Bronchial epithelial cell (primary cell): ENCODE measurements at regions not wholly inside any gene's neighbourhood (a gene's known extent, or its start where the extent isn't known, plus 50 kb on each side); places are given as distances from the start of the nearest gene placed in this dataset.

Experiments used
- DNase-seq: peaks from one replicate; pipeline ENCODE4 v3.0.0-alpha.2; 2010; ENCODE audit warnings: low read depth
- FAIRE-seq: peaks from 2 replicates; lab custom pipeline; 2011; peaks lifted over from hg19 to GRCh38; lab: Jason Lieb, UNC
- H3K27me3 ChIP-seq: 2 replicates; pipeline ENCODE4 v1.5.1; 2011; ENCODE audit warnings: low read length; ENCODE audit not compliant: control insufficient read depth, insufficient read depth
- H3K36me3 ChIP-seq: 2 replicates; pipeline ENCODE4 v1.5.1; 2011; ENCODE audit warnings: low read length; ENCODE audit not compliant: control insufficient read depth, insufficient read depth
- H3K4me3 ChIP-seq: 2 replicates; pipeline ENCODE4 v1.5.1; 2011; ENCODE audit warnings: mild to moderate bottlenecking, low read depth, low read length, control low read depth
- CTCF ChIP-seq: IDR thresholded peaks from 2 replicates; pipeline ENCODE4 v1.5.1; 2011; ENCODE audit warnings: mild to moderate bottlenecking, moderate library complexity, low read length, control low read depth, inconsistent platforms; ENCODE audit not compliant: insufficient read depth, severe bottlenecking

GRCh38 chr2:200222791-200223190, 83.7 kb upstream of the SPATS2L start:
- TF ChIP-seq CTCF: no peak
- no peaks in the 10 kb centered on the region for H3K27me3 ChIP-seq
- no peak overlapping the region for H3K4me3 ChIP-seq
- H3K36me3 ChIP-seq: no peaks in the 10 kb centered on the region
- no peak for DNase-seq
- no peak for FAIRE-seq

GRCh38 chr2:200223205-200223784, 83.2 kb upstream of the SPATS2L start:
- TF ChIP-seq CTCF: no peak
- DNase-seq: no peak
- Histone ChIP-seq H3K4me3 (no peak overlapping the region), H3K36me3 (no peaks in the 10 kb centered on the region), H3K27me3 (no peaks in the 10 kb centered on the region)
- FAIRE-seq: no peak

- no peaks in the 10 kb centered on the region for H3K36me3 ChIP-seq
- H3K4me3 ChIP-seq: no peak overlapping the region
- no peaks in the 10 kb centered on the region for H3K27me3 ChIP-seq
- no peak for DNase-seq
- no peak for TF ChIP-seq CTCF
- no peak for FAIRE-seq
Measured at GRCh38 chr2:200225951-200226350, 80.5 kb upstream of the SPATS2L start.

GRCh38 chr2:200226451-200227426, 79.8 kb upstream of the SPATS2L start:
- DNase-seq: no peak
- no peak for FAIRE-seq
- TF ChIP-seq CTCF: no peak
- H3K27me3 ChIP-seq: no peaks in the 10 kb centered on the region
- H3K36me3 ChIP-seq: no peaks in the 10 kb centered on the region
- no peak overlapping the region for H3K4me3 ChIP-seq

GRCh38 chr2:200230716-200231115, 75.8 kb upstream of the SPATS2L start:
- H3K4me3 ChIP-seq: no peak overlapping the region
- H3K36me3 ChIP-seq: no peaks in the 10 kb centered on the region
- DNase-seq (no peak), FAIRE-seq (no peak)
- no peak for TF ChIP-seq CTCF
- H3K27me3 ChIP-seq: no peaks in the 10 kb centered on the region
